Dedifferentiated amniotic fluid mesenchymal stem cell (primary cell): ENCODE measurements at regions not wholly inside any gene's neighbourhood (a gene's known extent, or its start where the extent isn't known, plus 50 kb on each side); places are given as distances from the start of the nearest gene placed in this dataset.

Experiments
- DNase-seq: peaks from one replicate; pipeline ENCODE4 v3.0.0-alpha.2; 2016; ENCODE audit errors: extremely low spot score

DNA sequence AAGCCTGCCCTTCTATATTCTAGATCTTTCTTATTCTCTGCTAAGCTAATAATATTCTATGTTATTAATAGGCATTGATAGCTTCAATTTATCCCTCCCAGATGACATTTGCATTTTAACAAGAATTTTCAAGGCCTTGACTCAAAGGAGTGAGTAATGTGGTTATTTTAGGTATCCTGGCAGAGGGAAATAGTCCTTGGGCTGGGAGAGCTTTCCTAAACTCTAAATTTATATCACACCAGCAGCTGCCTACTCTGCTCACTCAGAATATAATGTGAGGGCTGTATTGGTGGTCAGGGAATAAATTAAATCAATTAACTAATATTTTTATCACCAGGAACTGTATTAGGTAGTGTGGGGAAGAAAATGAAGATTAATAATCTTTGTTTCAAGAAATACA, 74.8 kb upstream of the ADAM23 start:
- no peak for DNase-seq

DNA sequence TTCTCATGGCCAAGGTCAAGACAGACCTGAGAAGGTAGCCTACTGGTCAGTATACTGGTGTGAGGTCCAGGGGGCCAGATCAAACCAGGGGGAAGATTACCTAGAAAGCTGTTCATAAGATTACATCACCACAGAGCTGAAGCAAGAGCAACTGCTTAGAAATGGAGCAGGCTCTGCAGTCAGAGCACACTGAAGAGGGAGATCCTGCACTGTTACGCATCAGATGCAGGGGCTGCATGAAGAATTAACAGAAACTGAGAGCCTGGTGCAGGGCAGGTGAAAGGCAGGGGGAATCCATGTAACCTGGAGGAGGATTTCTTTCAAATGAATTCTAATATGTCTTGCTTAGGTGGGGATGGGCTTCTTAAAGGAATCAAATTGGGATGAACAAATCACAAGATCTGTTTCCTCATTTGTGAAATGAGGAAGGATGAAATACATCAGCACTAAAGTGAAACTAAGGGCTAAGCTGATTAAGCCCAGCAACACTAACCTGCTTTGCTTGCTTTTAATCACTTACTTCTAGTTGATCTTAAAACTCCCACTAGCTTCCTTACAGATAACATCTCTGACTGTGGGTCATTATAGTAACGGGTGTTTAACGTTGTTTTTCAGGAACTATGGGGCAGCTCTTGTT, 74.3 kb upstream of the ADAM23 start:
- DNase-seq, result no peak

DNA sequence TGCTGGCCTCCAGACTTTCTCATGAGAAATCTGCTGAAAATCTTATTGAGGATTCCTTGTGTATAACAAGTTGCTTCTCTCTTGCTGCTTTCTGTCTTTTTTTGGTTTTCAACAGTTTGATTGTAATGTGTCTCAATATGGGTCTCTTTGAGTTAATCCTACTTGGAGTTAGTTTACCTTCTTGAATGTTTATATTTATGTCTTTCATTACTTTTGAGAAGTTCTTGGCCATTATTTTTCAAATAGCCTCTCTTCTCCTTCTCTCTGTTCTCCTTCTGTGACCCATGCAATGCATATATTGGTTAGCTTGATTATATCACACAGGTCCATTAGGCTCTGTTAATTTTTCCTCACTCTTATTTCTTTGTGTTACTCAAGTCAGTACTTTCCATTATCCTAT, 67.4 kb upstream of the ADAM23 start:
- DNase-seq, result no peak

DNA sequence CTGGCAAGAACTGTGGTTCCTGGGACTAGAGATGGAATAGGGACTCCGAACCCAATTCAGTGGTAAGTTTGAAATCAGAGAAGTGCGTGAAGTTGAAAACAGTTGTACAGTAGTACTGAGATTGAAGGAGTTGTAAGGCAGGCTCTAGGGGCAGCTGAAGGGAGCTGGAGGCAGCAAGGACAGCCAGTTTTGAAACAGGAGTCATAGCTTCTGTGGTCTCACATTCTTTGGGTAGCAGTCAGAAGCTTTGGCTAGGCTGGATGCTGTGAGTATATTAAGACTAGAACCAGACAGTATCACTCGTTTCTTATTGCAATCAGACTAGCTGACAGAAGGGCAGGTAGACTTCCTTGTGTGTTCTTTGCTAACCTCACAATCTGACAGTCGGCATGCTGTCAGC, 64.5 kb upstream of the ADAM23 start:
- DNase-seq, result no peak

DNA sequence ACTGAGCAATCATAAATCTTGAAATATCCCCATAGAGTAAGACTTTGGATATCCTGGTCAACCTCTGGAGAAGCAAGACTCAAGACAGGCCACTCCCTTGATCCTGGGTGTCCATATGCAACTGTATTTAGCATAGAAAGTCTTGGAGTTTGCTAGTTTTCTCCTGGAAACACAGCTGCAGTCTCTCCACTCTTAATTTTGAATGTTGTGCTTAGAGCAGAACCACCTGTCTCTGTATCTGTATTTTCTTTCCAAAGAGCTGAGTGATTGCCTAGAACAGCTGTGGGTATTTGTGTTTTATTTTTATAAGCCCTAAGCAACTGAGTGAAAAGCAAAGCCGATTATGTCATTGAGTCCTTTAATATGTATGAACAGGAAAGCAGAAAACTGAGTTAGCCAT, 64.1 kb upstream of the ADAM23 start:
- DNase-seq, result no peak

DNA sequence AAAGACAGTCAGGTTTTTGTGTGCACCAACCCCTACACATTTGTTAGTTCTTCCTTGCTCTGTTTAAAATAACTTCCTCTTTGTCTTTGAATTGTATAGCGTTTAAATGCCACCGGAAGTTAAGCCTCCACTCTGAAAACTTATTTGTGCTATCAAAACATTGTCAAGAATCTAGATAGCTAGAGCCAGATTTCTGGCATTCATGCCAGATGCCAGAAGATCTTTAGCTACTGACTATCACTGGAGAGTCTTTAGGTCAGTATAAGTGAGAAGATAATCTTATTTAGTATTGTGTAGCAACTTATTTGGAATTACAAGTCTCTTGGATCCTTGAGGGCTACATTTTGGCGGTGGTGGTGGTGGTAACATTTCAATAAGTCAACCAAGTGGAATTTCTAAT, 63.4 kb upstream of the ADAM23 start:
- DNase-seq, result no peak

DNA sequence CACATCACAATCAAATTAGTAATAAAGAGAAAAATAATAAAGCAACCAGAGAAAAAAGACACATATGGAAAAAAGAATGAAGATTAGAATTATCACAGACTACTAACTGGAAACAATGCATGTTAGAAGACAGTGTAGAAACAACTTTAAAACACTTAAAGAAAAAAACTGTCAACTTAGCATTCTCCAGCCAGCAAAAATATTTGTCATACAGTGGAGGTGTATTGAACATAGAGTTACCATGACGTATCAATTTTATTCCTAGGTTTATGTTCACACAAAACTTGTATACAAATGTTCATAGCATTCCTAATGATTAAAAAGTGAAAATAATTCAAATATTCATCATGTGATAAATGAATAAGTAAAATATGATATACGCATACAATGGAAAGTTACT, 61.5 kb upstream of the ADAM23 start:
- no peak for DNase-seq

DNA sequence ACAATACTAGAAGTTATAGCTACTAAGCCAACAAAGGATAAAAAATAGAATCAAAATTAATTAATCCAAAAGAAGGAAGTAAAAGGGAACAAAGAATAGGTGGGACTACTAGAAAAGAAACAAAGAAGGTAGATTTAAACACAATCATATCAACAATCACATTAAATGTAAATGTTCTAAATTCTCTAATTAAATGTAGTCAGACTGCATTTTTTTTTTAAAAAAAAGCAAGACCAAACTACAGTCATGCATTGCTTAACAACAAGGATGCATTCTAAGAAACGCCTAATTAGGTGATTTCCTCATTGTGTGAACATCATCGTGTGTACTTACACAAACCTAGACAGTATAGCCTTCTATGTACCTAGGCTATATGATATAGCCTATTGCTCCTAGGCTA, 59.7 kb upstream of the ADAM23 start:
- DNase-seq, result no peak

DNA sequence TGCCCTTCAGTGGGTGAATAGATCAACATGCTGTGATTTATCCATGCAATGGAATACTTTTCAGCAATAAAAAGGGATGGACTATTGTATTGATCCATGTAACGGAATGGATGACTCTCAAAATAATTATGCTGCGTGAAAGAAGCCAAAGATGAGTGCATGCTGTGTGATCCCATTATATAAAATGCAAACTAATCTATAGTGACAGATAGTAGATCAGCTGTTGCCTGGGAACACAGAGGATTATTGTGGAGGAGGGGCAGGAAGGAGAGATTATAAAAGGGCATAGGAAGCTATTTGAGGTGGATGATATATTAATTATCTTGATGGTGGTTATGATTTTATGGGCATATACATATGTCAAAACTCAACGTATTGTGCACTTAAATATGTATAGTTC, 55.5 kb upstream of the ADAM23 start:
- no peak for DNase-seq

DNA sequence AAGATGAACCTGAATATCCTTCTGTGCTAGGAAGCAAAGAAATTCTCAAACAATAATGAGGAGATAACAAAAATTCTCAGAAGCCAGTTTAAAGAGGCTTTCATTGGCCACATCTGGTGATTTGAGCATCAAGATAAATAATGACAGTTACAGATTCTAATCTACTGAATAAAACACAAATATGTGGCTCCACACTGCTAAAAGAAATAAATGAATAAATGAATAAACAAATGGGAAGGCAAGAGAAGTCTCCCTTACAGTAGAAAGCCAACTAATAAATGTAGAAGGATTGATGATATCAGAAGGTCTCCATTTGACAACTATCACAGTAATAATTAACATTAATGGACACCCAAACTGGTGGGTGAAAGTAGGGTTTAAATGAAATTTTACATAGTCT, 54.6 kb upstream of the ADAM23 start:
- DNase-seq, result no peak

DNA sequence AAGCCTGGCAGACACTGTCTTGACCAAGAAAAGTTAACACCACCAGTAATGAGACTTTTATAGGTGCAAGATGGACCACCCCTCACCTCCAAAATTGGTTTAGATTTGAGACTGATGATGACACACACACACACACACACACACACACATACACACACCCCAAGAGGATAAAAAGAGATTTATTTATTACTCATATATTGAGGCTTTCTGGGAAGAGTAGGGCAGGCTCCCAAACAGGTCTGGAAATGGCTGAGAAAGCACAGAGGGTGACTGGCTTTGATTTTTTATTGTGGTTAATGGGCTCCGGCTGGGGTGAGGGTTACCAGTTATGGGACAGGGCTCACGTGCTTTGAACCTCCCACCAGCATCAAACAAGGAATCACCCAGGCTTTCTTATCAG, 54.2 kb upstream of the ADAM23 start:
- DNase-seq, result no peak

DNA sequence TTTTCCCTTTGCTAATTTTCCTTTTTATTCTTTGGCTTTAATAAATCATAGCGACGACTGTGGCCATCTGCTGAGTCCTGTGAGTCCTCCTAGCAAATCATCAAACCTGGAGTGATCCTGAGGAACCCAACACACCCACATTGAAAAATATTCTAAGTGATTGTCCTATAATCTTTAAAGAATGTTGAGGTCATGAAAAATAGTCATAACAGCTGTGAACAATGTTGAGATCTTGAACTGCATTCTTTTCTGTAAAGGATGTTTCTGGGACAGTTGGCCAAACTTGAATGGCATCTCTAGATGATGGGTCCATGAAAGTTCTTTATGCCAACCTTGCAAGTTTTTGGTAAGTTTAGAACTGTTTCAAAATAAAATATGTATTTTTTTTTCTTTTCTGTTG, 53.2 kb upstream of the ADAM23 start:
- DNase-seq, result no peak

DNA sequence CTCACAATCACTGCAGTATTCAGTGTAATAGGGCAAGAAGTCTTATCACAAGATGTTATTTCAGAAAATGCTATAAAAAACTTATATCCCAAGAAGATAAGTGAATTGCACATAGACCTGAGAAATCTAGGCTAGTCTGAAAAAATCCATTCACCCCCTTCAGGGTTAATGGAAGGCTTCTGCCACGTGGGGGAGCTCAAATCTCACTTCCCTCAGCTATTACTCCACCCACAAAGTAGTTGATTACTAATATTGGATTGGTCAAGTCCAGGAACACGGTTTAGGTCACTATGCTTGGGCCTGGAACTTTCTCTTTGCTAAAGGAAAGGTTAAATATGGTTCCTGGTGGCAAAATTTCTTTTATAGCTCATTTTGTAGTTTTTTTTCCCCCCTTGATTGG, 51.2 kb upstream of the ADAM23 start:
- peak; percentile 34 for DNase-seq
